ENCODE measurements at regions not wholly inside any gene's neighbourhood (a gene's known extent, or its start where the extent isn't known, plus 50 kb on each side); places are given as distances from the start of the nearest gene placed in this dataset.

DNA sequence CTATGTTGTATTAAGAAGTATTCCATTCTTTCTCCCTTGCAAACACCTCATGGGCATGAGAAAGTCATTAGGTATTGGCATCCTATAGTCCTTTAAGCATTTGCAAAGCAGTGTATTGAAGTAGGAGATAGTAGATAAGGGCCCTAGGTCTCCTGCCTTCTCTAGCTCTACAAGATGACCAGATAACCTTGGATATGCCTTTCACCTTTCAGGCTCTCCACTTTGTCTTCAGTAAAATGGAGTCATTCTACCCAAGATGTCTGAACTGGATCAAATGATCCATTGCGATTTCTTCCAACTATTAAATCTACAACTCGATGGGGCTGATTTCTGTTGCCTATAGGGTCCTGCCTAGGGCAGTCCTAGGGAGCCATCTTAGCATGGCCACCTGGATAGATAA lies 132.1 kb upstream of the BTG1 start:
- TF ChIP-seq POLR2A (IDR thresholded peaks at IDR 0.05; ENCODE audit: low read depth, low read length) (no peak), POLR2AphosphoS5 (IDR thresholded peaks at IDR 0.05; ENCODE audit: low read depth, low read length) (no peak)
